Prostate gland (tissue), 2 donors: ENCODE measurements at regions not wholly inside any gene's neighbourhood (a gene's known extent, or its start where the extent isn't known, plus 50 kb on each side); places are given as distances from the start of the nearest gene placed in this dataset.

ENCODE experiments used
- CTCF ChIP-seq, 4 experiments: fragments of 200-600 bp in 2 of 4; fragments of 450-650 bp in 2 of 4; sonication (generic) in 2 of 4; IDR thresholded peaks; 1 replicate in 3 of 4; 2 replicates in 1 of 4; pipeline ENCODE4 v1.5.1; 2016 to 2019; ENCODE audit warnings: antibody characterized with exemption in 4 of 4, mild to moderate bottlenecking in 2 of 4, moderate library complexity in 2 of 4
- POLR2A ChIP-seq: fragments of 450-650 bp; IDR thresholded peaks from one replicate; pipeline ENCODE4 v1.6.1; 2016; ENCODE audit warnings: antibody characterized with exemption, mild to moderate bottlenecking
- POLR2AphosphoS5 ChIP-seq: sonication (generic); formaldehyde crosslinking; IDR thresholded peaks from one replicate; pipeline ENCODE4 v1.6.1; 2017; ENCODE audit warnings: antibody characterized with exemption

DNA sequence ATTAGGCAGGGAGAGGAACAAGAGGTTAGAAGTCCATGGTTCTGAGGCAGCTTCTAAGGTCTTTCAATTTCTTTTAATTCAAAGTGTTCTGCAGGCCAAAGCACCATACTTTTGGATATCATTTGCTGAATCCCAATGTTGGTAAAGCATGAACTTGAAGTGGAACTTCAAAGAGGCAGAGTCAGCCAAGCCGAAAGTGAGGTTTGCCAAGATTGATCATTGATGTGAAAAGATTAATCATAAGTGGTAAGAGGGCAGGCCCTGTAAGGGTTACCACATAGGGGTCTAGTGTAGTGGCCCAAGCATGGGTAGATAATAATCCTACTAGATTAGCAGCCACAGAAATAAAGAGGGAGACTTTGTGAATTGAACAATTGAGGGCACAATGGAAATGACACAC, 191.7 kb upstream of the DIO2 start:
- TF ChIP-seq CTCF (IDR thresholded peaks at IDR 0.05), result no peak
- TF ChIP-seq POLR2AphosphoS5, result no peak
- no peak for TF ChIP-seq POLR2A
